NB4 (cell line): ENCODE measurements at regions not wholly inside any gene's neighbourhood (a gene's known extent, or its start where the extent isn't known, plus 50 kb on each side); places are given as distances from the start of the nearest gene placed in this dataset.

Experiments
- DNase-seq: peaks from one replicate; pipeline ENCODE4 v3.0.0; 2010; ENCODE audit warnings: low read depth
- H3K4me3 ChIP-seq: one replicate; pipeline ENCODE4 v1.5.1; 2011; ENCODE audit warnings: mild to moderate bottlenecking, low read depth, low read length, moderate library complexity
- MYC ChIP-seq: IDR thresholded peaks from 2 replicates; pipeline ENCODE4 v1.6.1; 2011; ENCODE audit warnings: low read depth, low read length
- POLR2A ChIP-seq: IDR thresholded peaks from 2 replicates; pipeline ENCODE4 v1.6.1; 2011; ENCODE audit warnings: mild to moderate bottlenecking; ENCODE audit not compliant: insufficient read length; ENCODE audit errors: extremely low read depth
- TF ChIP-seq, protein P1 (sequence below): IDR thresholded peaks from 2 replicates; pipeline ENCODE4 v1.6.1; 2011; ENCODE audit warnings: low read depth, low read length
- TF ChIP-seq, protein P2 (sequence below): IDR thresholded peaks from one replicate; pipeline ENCODE4 v1.5.1; 2012; ENCODE audit warnings: low read depth, low read length

DNA sequence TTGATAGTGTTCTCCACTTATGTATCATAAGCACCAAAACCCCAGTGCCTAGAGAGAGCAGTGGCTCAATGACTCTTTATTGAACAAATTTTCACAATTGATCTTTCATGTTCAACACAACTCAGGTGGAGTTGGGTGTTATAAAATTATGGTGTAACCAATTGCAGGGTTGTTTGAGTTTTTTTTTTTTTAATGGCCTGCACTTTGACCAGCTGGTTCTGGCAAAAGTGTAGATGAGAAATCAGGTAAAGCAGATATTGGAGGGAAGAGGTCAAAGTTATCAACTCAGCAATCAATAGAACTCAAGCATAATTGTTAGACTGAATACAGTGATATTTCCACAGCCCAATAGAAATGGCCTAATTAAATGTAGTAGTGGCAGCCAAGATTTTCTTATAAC is 1386.3 kb downstream of the SUCLG1 start:
- TF ChIP-seq, protein P1, sequence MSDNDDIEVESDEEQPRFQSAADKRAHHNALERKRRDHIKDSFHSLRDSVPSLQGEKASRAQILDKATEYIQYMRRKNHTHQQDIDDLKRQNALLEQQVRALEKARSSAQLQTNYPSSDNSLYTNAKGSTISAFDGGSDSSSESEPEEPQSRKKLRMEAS, result no peak
- TF ChIP-seq MYC, result no peak
- no peak for TF ChIP-seq POLR2A
- TF ChIP-seq, protein P2, sequence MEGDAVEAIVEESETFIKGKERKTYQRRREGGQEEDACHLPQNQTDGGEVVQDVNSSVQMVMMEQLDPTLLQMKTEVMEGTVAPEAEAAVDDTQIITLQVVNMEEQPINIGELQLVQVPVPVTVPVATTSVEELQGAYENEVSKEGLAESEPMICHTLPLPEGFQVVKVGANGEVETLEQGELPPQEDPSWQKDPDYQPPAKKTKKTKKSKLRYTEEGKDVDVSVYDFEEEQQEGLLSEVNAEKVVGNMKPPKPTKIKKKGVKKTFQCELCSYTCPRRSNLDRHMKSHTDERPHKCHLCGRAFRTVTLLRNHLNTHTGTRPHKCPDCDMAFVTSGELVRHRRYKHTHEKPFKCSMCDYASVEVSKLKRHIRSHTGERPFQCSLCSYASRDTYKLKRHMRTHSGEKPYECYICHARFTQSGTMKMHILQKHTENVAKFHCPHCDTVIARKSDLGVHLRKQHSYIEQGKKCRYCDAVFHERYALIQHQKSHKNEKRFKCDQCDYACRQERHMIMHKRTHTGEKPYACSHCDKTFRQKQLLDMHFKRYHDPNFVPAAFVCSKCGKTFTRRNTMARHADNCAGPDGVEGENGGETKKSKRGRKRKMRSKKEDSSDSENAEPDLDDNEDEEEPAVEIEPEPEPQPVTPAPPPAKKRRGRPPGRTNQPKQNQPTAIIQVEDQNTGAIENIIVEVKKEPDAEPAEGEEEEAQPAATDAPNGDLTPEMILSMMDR, result no peak
- no peak overlapping the region for H3K4me3 ChIP-seq
- no peak for DNase-seq

DNA sequence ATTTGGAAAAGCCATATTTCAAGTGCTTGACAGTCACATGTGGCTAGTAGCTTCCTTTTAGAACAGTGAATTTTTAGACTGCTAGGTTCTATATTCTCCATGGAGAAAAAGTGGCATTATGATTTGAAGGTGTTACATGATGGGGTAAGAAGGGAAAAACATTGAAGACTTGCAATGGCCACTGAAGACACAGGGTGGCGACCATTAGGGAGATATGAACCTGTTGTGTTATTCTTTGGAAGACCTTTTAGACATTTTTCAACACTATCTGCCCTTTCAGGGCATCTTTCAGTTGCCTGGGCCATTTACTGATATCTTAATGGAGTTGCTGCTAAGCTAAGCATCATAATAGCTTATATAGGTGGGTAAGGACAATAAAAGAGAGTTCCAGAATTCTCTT is 1387.2 kb downstream of the SUCLG1 start:
- TF ChIP-seq MYC, result no peak
- no peak for TF ChIP-seq POLR2A
- TF ChIP-seq, protein P1, result no peak
- DNase-seq, result no peak
- H3K4me3 ChIP-seq, result no peak overlapping the region

DNA sequence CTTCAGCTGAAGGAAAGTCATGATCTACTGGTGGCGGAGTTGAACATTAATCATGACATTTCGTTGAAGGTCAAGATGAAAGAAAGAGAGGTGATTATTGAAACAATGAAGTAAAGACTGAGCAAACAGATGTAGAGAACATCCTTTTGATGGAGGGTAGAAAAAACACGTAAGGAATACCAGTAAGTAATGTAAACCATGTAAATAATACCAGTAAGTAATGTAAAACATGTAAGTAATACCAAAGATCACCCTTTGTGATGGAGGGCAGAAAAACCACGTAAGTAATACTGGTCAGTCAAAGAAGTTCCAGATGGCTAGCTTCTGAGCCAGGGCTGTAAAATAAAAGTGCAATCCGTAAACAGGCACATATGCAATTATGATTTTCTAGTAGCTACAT is 1387.7 kb downstream of the SUCLG1 start:
- TF ChIP-seq MYC, result no peak
- TF ChIP-seq, protein P2, result no peak
- TF ChIP-seq, protein P1, result no peak
- no peak for TF ChIP-seq POLR2A
- DNase-seq, result no peak
- H3K4me3 ChIP-seq, result no peak overlapping the region

DNA sequence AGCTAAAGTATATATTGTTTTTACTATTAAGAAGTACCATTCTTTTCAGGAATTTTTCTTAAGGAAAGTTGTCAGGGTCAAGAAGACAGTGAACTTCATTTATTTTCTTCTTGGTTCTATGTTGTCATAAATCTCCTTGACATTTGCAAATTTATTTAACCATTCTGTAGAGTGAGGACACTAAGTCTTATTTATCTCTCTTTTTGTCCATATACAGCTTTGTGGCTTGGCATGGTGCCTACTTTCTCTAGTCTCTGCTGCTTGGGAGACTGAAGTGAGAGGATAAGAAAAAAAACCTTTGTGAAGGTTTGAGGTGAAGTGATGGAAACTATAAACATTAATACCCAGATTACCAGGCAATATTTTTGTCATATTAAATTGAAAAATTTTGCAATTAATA is 1389.4 kb downstream of the SUCLG1 start:
- no peak for DNase-seq
- no peak overlapping the region for H3K4me3 ChIP-seq
- TF ChIP-seq POLR2A (no peak), MYC (no peak)
- TF ChIP-seq, protein P2, result no peak
- TF ChIP-seq, protein P1, result no peak

DNA sequence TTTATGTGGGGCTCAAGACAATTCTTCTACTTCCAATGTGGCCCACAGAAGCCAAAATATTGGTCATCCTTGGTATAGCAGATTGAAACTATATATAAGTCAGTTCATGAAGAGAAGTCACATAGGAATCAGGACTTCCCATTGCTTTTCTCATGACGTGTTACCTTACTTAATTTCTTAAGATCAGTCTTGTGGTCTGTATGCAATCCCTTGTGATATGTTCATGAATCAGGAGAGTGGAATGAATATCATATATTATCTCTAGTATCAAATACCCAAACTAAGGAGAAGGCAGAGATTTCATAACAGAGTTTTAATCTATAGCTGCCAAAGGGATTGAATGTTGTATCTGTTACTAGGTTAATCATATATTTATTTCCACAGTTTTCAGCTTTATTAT is 1390.4 kb downstream of the SUCLG1 start:
- TF ChIP-seq, protein P1, result no peak
- TF ChIP-seq, protein P2, result no peak
- TF ChIP-seq POLR2A, result no peak
- no peak overlapping the region for H3K4me3 ChIP-seq
- no peak for DNase-seq

DNA sequence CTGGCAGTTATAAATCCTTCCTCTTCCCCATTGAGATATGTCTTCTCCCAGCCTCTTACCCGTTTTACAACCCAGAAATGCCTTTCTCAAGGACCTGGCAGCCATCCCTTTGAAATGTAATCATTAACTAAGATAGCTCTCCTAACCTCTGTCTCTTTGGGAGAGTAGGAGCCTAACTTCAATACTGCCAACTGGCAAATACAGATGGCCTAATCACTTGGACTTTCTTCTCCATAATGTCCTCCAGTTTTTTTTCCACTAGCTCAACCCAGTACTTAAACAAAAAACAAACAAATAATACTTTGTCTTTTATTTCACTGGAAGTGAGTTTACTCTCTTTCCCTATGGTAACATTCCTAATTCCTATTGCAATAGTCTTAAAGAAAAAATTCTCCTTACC is 1391.1 kb downstream of the SUCLG1 start:
- H3K4me3 ChIP-seq, result no peak overlapping the region
- no peak for DNase-seq
- no peak for TF ChIP-seq MYC
- TF ChIP-seq POLR2A, result no peak
- TF ChIP-seq, protein P2, result no peak
- TF ChIP-seq, protein P1, result no peak
